CD4-positive, alpha-beta T cell treated with Interleukin-15 for 4 hours (primary cell): ENCODE measurements at regions not wholly inside any gene's neighbourhood (a gene's known extent, or its start where the extent isn't known, plus 50 kb on each side); places are given as distances from the start of the nearest gene placed in this dataset.
"Not testable (repeated sequence)": the region's sequence is repeated elsewhere in the genome, so short reads cannot be mapped to it uniquely, and the experiment has no call there.

ENCODE experiments used
- DNase-seq: peaks from one replicate; pipeline ENCODE4 v3.0.0-alpha.2; 2020; ENCODE audit warnings: low spot score

- not testable (repeated sequence) for DNase-seq
These were observed 194.3 kb downstream of the SPATA31A6 start for GRCh38 chr9:42377530-42378417.

DNA sequence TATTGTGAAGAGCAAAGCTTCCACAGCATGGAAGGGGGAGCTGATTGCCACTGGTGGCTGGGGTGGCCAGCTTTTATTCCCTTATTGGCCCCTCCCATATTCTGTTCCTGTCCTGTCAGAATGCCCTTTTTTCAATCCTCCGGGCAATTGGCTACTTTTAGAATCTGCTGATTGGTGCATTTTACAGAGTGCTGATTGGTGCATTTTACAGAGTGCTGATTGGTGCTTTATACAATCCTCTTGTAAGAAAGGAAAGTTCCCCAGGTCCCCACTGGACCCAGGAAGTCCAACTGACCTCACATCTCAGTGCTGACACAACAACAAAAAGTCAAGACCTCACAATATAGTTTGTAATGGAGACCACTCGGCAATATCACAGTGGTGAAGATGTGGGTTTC is 195.0 kb downstream of the SPATA31A6 start:
- DNase-seq, result no peak

DNA sequence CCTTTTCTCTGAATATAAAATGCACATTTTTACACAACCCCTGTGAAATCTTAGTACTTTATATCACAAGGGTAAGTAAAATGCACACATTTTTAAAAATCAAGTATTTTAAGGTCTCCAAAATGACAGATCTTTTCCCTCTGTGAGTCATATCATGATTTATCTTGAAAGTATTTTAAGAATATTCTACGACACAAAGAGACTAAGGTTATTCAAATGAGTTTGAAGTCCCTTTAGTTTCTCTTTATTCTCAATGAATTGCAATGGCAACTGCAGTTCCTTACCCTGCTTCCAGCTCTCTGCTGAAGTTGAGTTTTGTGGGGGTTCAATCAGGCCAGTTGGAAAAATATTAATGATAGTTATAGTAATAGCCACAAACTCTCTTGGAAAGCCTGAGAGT is 196.1 kb downstream of the SPATA31A6 start:
- DNase-seq, result not testable (repeated sequence)

DNA sequence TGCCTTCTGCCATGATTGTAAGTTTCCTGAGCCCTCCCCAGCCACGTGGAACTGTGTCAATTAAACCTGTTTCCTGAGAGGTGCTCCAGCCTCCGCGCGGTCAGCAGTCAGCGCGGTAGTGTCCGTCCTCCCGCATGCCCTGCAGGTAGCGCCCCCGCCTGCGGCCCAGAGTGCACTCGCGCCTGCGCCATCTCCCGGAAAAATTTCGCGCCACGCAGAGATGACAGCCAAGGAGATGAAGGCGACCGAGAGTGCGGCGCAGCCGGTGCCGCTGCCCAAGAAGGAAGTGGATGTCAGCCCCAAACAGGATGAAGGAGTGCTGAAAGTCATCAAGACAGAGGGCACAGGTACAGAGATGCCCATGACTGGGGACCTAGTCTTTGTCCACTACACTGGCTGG is 201.1 kb downstream of the SPATA31A6 start:
- not testable (repeated sequence) for DNase-seq

GRCh38 chr9:42385574-42386120 is 202.2 kb downstream of the SPATA31A6 start:
- DNase-seq, result not testable (repeated sequence)

DNA sequence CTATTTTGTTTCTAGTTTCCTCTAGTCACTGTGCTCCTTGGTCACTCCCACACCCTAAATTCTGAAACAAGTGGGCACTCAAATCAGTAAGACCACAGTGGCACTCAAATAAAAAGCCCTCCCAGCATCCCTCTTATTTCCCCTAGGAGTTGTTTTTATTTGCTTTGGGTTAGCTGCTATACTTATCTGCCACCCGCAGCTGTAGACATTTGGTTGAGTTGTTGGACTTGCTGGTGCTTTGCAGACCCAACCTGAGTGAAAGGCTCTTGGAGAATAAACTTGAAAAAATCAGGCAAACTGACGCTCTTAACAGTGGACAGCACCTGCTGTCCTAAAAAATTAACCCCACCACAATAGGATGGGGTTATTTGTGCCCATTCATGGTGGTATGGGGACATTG is 203.0 kb downstream of the SPATA31A6 start:
- DNase-seq, result no peak

GRCh38 chr9:42388146-42388690 is 204.8 kb downstream of the SPATA31A6 start:
- no peak for DNase-seq

DNA sequence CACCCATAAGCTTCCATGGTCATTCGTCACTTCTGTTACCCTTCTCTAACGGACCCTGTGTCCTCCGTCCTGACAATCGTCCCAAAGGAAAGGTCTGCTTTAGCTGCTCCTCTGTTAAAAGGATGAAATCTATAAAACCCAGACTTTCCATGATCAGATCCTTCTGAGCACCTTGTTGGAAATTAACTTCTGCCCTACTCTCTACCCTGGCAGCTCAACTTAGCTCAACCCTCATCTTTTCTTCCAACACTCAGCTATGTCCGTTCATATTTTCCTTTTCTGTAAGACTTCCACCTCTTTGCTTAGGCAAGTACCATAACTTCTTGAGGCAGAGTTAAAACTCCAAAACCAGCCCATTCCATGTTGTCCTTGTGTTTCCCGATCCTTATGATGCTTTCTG is 205.4 kb downstream of the SPATA31A6 start:
- no peak for DNase-seq

DNA sequence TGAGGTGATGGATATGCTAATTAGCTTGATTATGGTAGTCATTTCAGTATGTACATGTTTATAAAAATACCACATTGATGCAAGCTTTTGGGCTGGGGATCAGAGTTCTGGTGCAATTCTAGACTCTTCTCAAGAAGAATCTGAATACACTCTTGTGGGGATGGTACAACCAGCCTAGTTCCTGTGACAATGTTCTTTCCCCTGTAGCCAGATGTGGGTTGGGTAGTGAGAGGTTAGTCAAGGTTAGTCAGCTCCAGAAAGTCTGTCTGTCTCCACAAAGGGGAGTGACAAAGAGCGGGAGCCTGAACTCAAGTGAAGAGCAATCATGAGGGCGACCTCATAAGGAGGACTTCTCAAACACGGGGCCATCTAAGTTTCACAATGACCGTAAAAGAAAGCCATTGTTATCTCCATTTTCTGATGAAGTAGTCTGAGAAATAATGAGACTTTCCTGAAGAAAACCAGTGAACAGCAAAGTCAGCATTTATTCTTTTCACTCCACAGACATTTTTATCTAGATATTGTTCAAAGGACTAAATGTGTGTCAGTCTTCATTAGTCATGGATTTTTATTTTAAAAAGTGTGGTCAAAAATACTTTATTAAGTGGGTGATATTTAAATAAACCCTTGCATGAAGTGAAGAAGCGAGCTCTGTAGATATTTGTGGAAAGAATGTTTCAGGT is 209.5 kb downstream of the SPATA31A6 start:
- DNase-seq, result not testable (repeated sequence)

GRCh38 chr9:42396318-42396717 is 212.9 kb downstream of the SPATA31A6 start:
- DNase-seq, result no peak

- not testable (repeated sequence) for DNase-seq
These were observed 213.9 kb downstream of the SPATA31A6 start for GRCh38 chr9:42397336-42397735.

DNA sequence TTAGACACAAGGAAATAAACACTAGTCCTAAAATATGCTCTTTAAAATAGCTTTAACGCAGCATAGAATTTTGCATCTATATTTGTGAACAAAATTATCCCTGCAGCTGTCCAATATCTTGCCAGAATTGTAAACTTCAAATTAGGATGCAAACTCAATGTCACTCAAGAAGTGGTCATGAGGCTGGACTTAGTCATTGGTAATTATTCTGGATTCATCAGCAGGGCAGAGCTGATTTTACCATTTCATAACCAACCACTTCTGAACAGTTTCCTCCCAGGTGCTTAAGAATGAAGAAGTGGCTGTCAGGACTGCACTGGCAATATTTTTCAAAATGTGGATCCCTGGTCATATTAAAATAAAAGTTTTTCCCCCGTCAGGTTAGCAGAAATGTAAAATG is 219.5 kb downstream of the SPATA31A6 start:
- not testable (repeated sequence) for DNase-seq

DNA sequence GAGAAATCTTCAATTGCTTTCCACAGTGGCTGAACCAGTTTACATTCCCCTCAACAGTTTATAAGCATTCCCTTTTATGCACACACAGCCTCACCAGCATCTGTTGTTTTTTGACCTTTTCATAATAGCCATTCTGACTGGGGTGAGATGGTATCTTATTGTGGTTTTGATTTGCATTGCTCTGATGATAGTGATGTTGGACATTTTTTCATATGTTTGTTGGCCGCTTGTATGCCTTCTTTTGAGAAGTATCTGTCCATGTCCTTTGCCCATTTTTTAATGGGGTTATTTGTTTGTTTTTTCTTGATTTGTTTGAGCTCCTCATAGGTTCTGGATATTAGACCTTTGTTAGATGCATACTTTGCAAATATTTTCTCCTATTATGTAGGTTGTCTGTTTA is 226.1 kb downstream of the SPATA31A6 start:
- DNase-seq, result not testable (repeated sequence)

GRCh38 chr9:42412354-42412753 is 228.9 kb downstream of the SPATA31A6 start:
- DNase-seq, result not testable (repeated sequence)

DNA sequence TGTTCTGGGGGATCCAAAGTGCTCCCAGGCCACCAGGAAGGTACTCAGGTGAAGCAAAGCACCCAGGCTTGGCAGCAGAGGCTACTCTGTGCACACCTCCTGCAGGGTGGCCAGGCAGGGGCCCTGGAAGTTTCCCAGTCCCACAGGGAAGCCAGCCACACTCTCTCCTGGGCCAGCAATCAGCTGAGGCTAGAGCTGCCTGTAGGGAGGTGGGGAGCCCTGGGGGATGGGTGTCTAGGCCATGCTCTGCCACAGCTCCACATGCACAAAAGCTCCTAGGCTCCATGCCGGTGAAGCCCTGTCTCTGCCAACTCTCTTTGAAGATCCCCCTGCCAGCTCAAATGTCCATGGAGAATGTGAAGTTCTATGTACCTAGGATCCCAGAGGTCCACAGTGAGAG is 231.4 kb downstream of the SPATA31A6 start:
- DNase-seq, result not testable (repeated sequence)

GRCh38 chr9:42419652-42420051 is 236.2 kb downstream of the SPATA31A6 start:
- DNase-seq, result not testable (repeated sequence)

GRCh38 chr9:42420324-42420723 is 236.9 kb downstream of the SPATA31A6 start:
- DNase-seq, result not testable (repeated sequence)

DNA sequence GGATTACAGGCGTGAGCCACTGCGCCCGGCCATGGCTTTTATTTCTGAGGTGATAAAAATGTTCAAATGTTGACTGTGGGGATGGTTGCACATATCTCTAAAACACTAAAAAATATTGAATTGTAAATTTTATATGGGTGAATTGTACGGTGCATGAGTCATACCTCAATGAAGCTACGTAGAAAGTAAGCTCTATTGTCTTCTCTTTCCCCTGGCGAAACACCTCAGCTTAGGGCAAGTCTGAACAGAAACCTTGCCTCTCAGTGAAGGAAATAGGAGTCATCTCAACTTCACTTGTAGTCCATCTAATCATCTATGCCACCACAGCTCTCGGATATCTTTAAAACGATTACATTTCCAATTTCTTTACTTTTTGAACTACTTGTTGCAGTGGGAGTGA is 238.2 kb downstream of the SPATA31A6 start:
- DNase-seq, result not testable (repeated sequence)

- not testable (repeated sequence) for DNase-seq
These were observed 247.5 kb downstream of the SPATA31A6 start for GRCh38 chr9:42430674-42431615.

DNA sequence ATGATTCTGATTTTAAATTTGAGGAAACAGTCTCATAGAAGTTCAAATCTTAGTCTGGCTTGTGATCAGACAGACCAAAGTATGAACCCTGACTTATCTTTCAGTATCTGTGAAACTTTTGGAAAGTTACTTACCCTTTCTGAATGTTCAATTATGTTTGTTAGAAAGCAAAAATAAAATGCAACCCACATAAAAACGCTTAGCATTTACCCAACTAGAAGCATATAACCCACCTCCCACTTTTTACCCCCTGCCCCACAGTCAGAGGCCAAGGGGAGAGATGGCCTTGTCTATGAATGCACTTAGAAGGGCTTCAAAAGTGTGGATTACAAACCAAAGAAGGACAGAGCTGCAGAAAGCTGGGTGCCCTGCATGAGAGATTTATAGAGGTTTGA is 248.2 kb downstream of the SPATA31A6 start:
- DNase-seq, result not testable (repeated sequence)
